Loucy (cell line): ENCODE measurements at regions not wholly inside any gene's neighbourhood (a gene's known extent, or its start where the extent isn't known, plus 50 kb on each side); places are given as distances from the start of the nearest gene placed in this dataset.

ENCODE experiments used
- H2AFZ ChIP-seq: fragments of 200-600 bp; sonication (generic); 2 replicates; pipeline ENCODE4 v1.6.0; 2016; ENCODE audit warnings: antibody characterized with exemption, mild to moderate bottlenecking, low read length, moderate library complexity
- H3F3A ChIP-seq: fragments of 200-600 bp; 2 replicates; pipeline ENCODE4 v1.6.0; 2016; ENCODE audit warnings: antibody characterized with exemption, low read depth, mild to moderate bottlenecking
- H3K27me3 ChIP-seq: fragments of 200-600 bp; sonication (generic); 2 replicates; pipeline ENCODE4 v1.6.1; 2014; ENCODE audit warnings: low read length, mild to moderate bottlenecking; ENCODE audit not compliant: insufficient read depth, poor library complexity, severe bottlenecking
- H3K36me3 ChIP-seq: fragments of 200-600 bp; sonication (generic); 2 replicates; pipeline ENCODE4 v1.6.1; 2016; ENCODE audit warnings: low read length; ENCODE audit not compliant: insufficient read depth
- H3K4me1 ChIP-seq: fragments of 200-600 bp; sonication (generic); 2 replicates; pipeline ENCODE4 v1.5.1; 2014; ENCODE audit warnings: low read length, mild to moderate bottlenecking; ENCODE audit not compliant: insufficient read depth, poor library complexity, severe bottlenecking
- H3K4me2 ChIP-seq: fragments of 200-600 bp; sonication (generic); 2 replicates; pipeline ENCODE4 v1.6.0; 2014; ENCODE audit warnings: antibody characterized with exemption, low read length, low read depth, mild to moderate bottlenecking; ENCODE audit not compliant: poor library complexity, severe bottlenecking
- H3K4me3 ChIP-seq: fragments of 200-600 bp; sonication (generic); 2 replicates; pipeline ENCODE4 v1.5.1; 2014; ENCODE audit warnings: low read length, mild to moderate bottlenecking, mixed read lengths; ENCODE audit not compliant: poor library complexity, severe bottlenecking
- H3K79me2 ChIP-seq: fragments of 200-600 bp; sonication (generic); 2 replicates; pipeline ENCODE4 v1.6.1; 2014; ENCODE audit warnings: low read length; ENCODE audit not compliant: insufficient read depth
- H3K9ac ChIP-seq: fragments of 200-600 bp; sonication (generic); 2 replicates; pipeline ENCODE4 v1.6.0; 2014; ENCODE audit warnings: mild to moderate bottlenecking, low read depth, low read length, moderate library complexity; ENCODE audit not compliant: poor library complexity, severe bottlenecking
- H3K9me2 ChIP-seq: fragments of 200-600 bp; sonication (generic); replicated peaks from 2 replicates; pipeline ENCODE4 v1.6.1; 2016; ENCODE audit warnings: low read depth, low read length, mixed read lengths
- H3K9me3 ChIP-seq: fragments of 200-600 bp; sonication (generic); 2 replicates; pipeline ENCODE4 v1.6.1; 2014; ENCODE audit warnings: mild to moderate bottlenecking, antibody characterized with exemption, low read length, low read depth; ENCODE audit not compliant: insufficient read depth
- H4K20me1 ChIP-seq: fragments of 200-600 bp; sonication (generic); 2 replicates; pipeline ENCODE4 v1.6.0; 2014; ENCODE audit warnings: antibody characterized with exemption, low read length, mild to moderate bottlenecking; ENCODE audit not compliant: insufficient read depth, poor library complexity, severe bottlenecking
- CTCF ChIP-seq: fragments of 200-600 bp; sonication (generic); conservative IDR thresholded peaks from 2 replicates; pipeline ENCODE4 v1.5.1; 2014; ENCODE audit warnings: mild to moderate bottlenecking, antibody characterized with exemption, low read length
- EZH2phosphoT487 ChIP-seq: fragments of 200-600 bp; IDR thresholded peaks from 2 replicates; pipeline ENCODE4 v1.6.1; 2018; ENCODE audit warnings: antibody characterized with exemption, mild to moderate bottlenecking, moderate library complexity, borderline replicate concordance

- H3K4me1 ChIP-seq, result peaks cover 47% of the 10 kb centered on the region
Measured at GRCh38 chr11:129639300-129639699, 176.3 kb upstream of the TMEM45B start.

GRCh38 chr11:129640671-129641070 is 175.0 kb upstream of the TMEM45B start:
- Histone ChIP-seq H3K9me2 (no peaks in the 10 kb centered on the region), H3K27me3 (no peaks in the 10 kb centered on the region)

More at GRCh38 chr11:129639300-129639699, 176.3 kb upstream of the TMEM45B start:
- Histone ChIP-seq H3K9ac (peak overlapping the region; percentile 26), H3K9me2 (no peaks in the 10 kb centered on the region), H3K9me3 (no peaks in the 10 kb centered on the region), H3K4me2 (peak overlapping the region; percentile 55), H3K27me3 (no peaks in the 10 kb centered on the region), H4K20me1 (no peaks in the 10 kb centered on the region), H3K4me3 (peak overlapping the region; percentile 14), H3K79me2 (no peaks in the 10 kb centered on the region), H2AFZ (peak overlapping the region; percentile 9; the same call in 1 of the 2 replicates), H3F3A (no peaks in the 10 kb centered on the region), H3K36me3 (no peaks in the 10 kb centered on the region)
- no peak for TF ChIP-seq EZH2phosphoT487

GRCh38 chr11:129643031-129643721 is 172.5 kb upstream of the TMEM45B start:
- H3F3A ChIP-seq, result no peaks in the 10 kb centered on the region
- no peak overlapping the region for H3K9ac ChIP-seq
- H3K4me1 ChIP-seq, result peaks cover 66% of the 10 kb centered on the region
- no peak overlapping the region for H3K4me3 ChIP-seq
- peak overlapping the region; percentile 32; the same call in 1 of the 2 replicates for H2AFZ ChIP-seq
- no peaks in the 10 kb centered on the region for H3K36me3 ChIP-seq
- H3K79me2 ChIP-seq, result no peaks in the 10 kb centered on the region
- no peaks in the 10 kb centered on the region for H3K27me3 ChIP-seq
- no peak overlapping the region for H3K4me2 ChIP-seq
- H4K20me1 ChIP-seq, result no peaks in the 10 kb centered on the region
- H3K9me3 ChIP-seq, result no peaks in the 10 kb centered on the region
- H3K9me2 ChIP-seq, result no peaks in the 10 kb centered on the region
- TF ChIP-seq EZH2phosphoT487, result no peak

More at GRCh38 chr11:129640671-129641070, 175.0 kb upstream of the TMEM45B start:
- Histone ChIP-seq H3K79me2 (no peaks in the 10 kb centered on the region), H3K4me3 (no peak overlapping the region), H3K36me3 (no peaks in the 10 kb centered on the region), H4K20me1 (no peaks in the 10 kb centered on the region), H3K4me1 (peaks cover 60% of the 10 kb centered on the region), H3K9me3 (no peaks in the 10 kb centered on the region), H2AFZ (no peak overlapping the region), H3K9ac (no peak overlapping the region), H3F3A (no peaks in the 10 kb centered on the region), H3K4me2 (no peak overlapping the region)
- TF ChIP-seq CTCF, result no peak
- no peak for TF ChIP-seq EZH2phosphoT487

- Histone ChIP-seq H3K79me2 (no peaks in the 10 kb centered on the region), H3K27me3 (no peaks in the 10 kb centered on the region), H3K9ac (no peak overlapping the region), H4K20me1 (no peaks in the 10 kb centered on the region), H3K4me2 (no peak overlapping the region), H3K4me1 (peaks cover 68% of the 10 kb centered on the region), H3K9me2 (no peaks in the 10 kb centered on the region), H3K9me3 (no peaks in the 10 kb centered on the region), H3K4me3 (no peak overlapping the region), H3F3A (no peaks in the 10 kb centered on the region), H2AFZ (0 out of 2 replicates have a peak overlapping the region, but pooled peaks have one; percentile 9), H3K36me3 (no peaks in the 10 kb centered on the region)
- no peak for TF ChIP-seq EZH2phosphoT487
- no peak for TF ChIP-seq CTCF
Measured at GRCh38 chr11:129644326-129644725, 171.3 kb upstream of the TMEM45B start.
